Fibroblast of villous mesenchyme (primary cell): ENCODE measurements at regions not wholly inside any gene's neighbourhood (a gene's known extent, or its start where the extent isn't known, plus 50 kb on each side); places are given as distances from the start of the nearest gene placed in this dataset.

Experiments used
- DNase-seq: peaks from one replicate; pipeline ENCODE4 v3.0.0-alpha.2; 2010; ENCODE audit warnings: low read depth
- H3K4me3 ChIP-seq: 2 replicates; pipeline ENCODE4 v1.5.1; 2011; ENCODE audit warnings: low read depth, mild to moderate bottlenecking, low read length
- TF ChIP-seq, protein P1 (sequence below): IDR thresholded peaks from 2 replicates; pipeline ENCODE4 v1.5.1; 2012; ENCODE audit warnings: low read depth, mild to moderate bottlenecking, low read length; ENCODE audit not compliant: insufficient read depth

DNA sequence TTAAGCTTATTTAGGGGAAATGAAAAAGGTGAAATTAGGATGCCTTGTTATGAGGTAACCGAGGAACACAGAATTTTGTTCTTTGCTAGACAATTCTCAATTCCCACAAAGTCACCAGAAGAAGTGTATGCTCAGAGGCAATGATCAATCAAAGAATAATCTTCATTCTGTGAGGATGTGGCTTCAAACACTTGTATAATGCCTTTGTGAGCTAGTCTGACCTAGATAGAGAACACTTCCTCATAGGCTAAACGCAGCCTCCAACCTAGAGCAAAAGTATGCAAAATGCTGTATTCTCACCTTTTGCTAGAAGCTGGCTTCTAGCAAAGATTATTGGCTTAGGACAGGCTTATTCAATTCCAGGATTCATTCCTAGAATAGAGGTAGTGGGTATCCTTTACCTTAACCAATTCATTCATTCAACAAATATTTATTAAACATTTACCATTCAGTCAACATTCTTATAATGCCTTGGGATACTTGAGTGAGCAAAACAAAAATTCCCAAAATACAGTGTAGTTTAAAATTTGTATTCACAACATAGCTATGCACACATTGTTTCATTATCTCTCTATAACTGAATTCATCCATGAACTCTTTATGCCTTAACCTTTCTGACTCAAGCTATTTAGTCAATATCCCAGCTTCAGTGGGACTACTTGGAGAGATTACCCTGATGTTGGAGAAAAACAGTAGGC lies 530.2 kb downstream of the PTPRC start:
- TF ChIP-seq, protein P1, sequence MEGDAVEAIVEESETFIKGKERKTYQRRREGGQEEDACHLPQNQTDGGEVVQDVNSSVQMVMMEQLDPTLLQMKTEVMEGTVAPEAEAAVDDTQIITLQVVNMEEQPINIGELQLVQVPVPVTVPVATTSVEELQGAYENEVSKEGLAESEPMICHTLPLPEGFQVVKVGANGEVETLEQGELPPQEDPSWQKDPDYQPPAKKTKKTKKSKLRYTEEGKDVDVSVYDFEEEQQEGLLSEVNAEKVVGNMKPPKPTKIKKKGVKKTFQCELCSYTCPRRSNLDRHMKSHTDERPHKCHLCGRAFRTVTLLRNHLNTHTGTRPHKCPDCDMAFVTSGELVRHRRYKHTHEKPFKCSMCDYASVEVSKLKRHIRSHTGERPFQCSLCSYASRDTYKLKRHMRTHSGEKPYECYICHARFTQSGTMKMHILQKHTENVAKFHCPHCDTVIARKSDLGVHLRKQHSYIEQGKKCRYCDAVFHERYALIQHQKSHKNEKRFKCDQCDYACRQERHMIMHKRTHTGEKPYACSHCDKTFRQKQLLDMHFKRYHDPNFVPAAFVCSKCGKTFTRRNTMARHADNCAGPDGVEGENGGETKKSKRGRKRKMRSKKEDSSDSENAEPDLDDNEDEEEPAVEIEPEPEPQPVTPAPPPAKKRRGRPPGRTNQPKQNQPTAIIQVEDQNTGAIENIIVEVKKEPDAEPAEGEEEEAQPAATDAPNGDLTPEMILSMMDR: no peak
- H3K4me3 ChIP-seq: no peak overlapping the region
- DNase-seq: no peak

DNA sequence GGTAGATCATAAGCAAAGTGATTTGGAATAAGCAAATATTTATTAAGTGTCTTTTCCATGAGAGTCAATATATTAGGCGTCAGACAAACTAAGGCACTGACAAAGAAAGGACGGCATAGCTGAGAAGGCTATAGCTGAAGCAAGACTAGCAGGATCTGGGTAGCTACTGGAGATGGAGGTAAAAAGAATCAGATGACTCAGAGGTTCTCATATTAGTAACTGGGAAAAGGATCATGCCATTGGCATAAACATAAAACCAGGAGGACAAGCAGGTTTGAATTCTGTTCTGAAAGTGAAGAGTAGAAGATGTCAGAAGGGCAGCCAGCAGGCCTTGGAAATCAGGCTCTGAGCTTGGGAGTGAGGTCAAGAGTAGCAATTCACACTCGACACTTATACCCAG lies 531.9 kb downstream of the PTPRC start:
- TF ChIP-seq, protein P1: no peak
- no peak for DNase-seq
- no peak overlapping the region for H3K4me3 ChIP-seq

DNA sequence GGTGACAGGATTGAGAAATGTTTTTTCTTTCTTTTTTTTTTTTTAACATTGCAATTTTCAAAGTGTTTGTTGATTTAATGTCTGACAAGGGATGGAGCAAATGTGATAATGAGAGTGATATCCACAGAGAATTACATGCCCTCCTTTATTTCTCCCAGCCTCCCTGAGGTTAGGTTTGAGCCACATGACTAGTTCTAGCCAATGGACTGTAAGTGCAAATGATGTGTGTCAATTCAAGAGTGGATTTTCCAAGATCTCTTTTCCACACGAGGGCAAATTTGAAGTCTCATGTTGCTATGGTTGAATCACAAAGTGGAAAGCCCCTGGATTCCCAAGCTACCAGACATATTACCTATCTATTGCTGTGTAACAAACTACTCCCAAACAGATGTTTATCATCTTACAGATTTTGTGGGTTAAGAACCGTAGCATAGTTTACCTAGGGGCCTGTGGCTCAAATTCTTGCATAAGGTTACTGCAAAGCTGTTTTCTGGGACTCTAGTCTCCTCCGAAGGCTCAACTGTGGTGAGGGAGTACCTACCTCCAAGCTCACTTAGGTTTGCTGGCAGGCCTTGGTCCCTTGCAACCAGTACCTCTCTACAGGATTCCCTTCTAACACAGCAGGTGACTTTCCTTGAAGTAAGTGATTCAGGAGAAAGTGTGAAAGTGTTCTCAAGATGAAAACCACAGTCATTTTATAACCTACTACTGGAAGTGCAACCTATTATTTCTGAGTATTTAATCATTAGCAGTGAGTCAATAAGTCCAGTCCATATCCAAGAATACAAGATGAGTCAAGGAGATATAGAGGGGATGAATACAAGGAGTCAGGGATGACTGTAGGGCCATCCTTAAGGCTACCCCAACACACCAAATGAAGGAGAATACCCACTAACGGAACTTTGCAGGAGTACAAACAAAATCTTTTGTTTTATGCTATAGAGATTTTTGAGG lies 533.6 kb downstream of the PTPRC start:
- no peak for DNase-seq
- no peak overlapping the region for H3K4me3 ChIP-seq
- TF ChIP-seq, protein P1: no peak

DNA sequence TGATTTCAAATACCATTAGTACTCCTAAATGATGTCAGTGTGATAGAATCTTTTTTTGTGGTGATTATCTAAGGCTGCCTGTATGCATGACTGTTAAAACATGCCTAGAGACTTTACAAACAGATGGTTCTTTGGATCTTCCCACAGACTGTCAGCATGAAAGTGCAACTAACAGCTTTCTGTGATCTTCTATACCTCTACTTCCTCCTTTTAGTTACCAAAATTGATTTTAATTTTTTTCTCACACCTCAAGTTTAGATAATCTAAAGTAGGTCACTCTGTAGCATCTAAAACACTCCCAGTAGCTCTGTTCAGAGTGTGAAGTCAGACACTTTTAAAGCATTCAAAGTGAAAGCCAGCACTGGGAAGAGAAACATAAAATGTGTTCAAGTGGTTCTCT lies 534.5 kb downstream of the PTPRC start:
- DNase-seq: peak; percentile 43
- H3K4me3 ChIP-seq: no peak overlapping the region
- TF ChIP-seq, protein P1: no peak

DNA sequence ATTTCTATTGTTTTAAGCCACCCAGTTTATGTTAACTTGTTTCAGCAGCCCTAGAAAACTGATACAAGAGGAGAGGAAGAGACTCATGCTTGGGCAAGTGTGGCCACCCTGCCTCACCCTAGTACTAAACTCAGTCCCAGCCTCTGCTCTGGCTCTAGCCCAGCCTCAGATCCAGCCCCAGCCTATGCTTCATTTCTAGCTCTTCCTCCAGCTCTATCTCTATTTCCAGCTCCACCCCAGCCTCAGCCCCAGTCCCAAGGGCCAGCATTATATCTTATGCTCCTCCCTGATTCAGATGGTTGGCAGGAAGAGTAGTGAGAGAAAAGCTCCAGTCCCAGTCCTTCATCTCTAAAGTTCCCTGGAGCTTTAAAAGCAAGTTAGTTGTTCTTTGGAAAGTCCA lies 535.5 kb downstream of the PTPRC start:
- no peak overlapping the region for H3K4me3 ChIP-seq
- TF ChIP-seq, protein P1: no peak
- DNase-seq: no peak

DNA sequence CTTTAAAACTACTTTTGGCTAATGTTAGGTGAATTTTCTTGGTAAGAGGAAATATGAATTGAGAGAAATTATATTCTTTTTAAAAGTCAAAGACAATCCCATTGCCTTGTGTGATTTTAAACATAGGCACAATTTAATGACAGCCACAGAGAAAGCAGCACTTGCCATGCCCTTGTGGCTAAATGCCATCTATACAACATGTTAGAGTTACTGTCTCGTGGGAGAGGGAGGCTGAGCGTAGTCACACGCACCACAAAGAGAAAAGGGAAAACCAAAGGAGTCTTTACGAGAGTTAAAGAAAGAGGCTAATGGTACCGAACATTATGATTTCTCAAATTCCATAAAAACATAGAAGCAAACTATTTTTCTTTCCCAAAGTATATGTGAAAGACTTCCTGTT lies 537.9 kb downstream of the PTPRC start:
- TF ChIP-seq, protein P1: no peak
- H3K4me3 ChIP-seq: no peak overlapping the region
- DNase-seq: no peak
